Astrocyte (in vitro differentiated cells and primary cell): ENCODE measurements at regions not wholly inside any gene's neighbourhood (a gene's known extent, or its start where the extent isn't known, plus 50 kb on each side); places are given as distances from the start of the nearest gene placed in this dataset.

Experiments used
- DNase-seq: peaks from one replicate; pipeline ENCODE4 v3.0.0-alpha.2; 2010; ENCODE audit warnings: low read depth
- FAIRE-seq: peaks from 2 replicates; lab custom pipeline; 2011; peaks lifted over from hg19 to GRCh38; lab: Jason Lieb, UNC
- H2AFZ ChIP-seq: 2 replicates; pipeline ENCODE4 v1.6.0; 2012; ENCODE audit warnings: low read depth, low read length, inconsistent platforms
- H3K27ac ChIP-seq: 2 replicates; pipeline ENCODE4 v1.5.1; 2011; ENCODE audit warnings: low read depth, low read length, inconsistent platforms
- H3K27me3 ChIP-seq: 2 replicates; pipeline ENCODE4 v1.6.0; 2011; ENCODE audit warnings: low read length, inconsistent platforms; ENCODE audit not compliant: insufficient read depth
- H3K36me3 ChIP-seq: 2 replicates; pipeline ENCODE4 v1.5.1; 2011; ENCODE audit warnings: low read length, inconsistent platforms; ENCODE audit not compliant: insufficient read depth
- H3K4me1 ChIP-seq: 2 replicates; pipeline ENCODE4 v1.5.1; 2011; ENCODE audit warnings: low read length, inconsistent platforms; ENCODE audit not compliant: insufficient read depth
- H3K4me2 ChIP-seq: 2 replicates; pipeline ENCODE4 v1.6.0; 2012; ENCODE audit warnings: low read length, inconsistent platforms
- H3K4me3 ChIP-seq: 2 replicates; pipeline ENCODE4 v1.5.1; 2011; ENCODE audit warnings: low read depth, mild to moderate bottlenecking, low read length, inconsistent platforms; ENCODE audit not compliant: insufficient read depth
- H3K79me2 ChIP-seq: 2 replicates; pipeline ENCODE4 v1.6.0; 2012; ENCODE audit warnings: mild to moderate bottlenecking, low read length, inconsistent platforms; ENCODE audit not compliant: insufficient read depth
- H3K9ac ChIP-seq: 2 replicates; pipeline ENCODE4 v1.6.0; 2012; ENCODE audit warnings: mild to moderate bottlenecking, low read length, inconsistent platforms
- H3K9me3 ChIP-seq: 2 replicates; pipeline ENCODE4 v1.5.1; 2012; ENCODE audit warnings: low read depth, mild to moderate bottlenecking, low read length, inconsistent platforms; ENCODE audit not compliant: insufficient read depth
- H4K20me1 ChIP-seq: 2 replicates; pipeline ENCODE4 v1.6.0; 2012; ENCODE audit warnings: low read length, inconsistent platforms; ENCODE audit not compliant: insufficient read depth
- H3K27ac Mint-ChIP-seq: one replicate; pipeline ENCODE4 v1.8.0; 2021; ENCODE audit warnings: mild to moderate bottlenecking, mixed read lengths; ENCODE audit not compliant: unreplicated experiment
- H3K27me3 Mint-ChIP-seq: one replicate; pipeline ENCODE4 v1.8.0; 2021; ENCODE audit warnings: low read depth, mixed read lengths; ENCODE audit not compliant: unreplicated experiment
- H3K36me3 Mint-ChIP-seq: one replicate; pipeline ENCODE4 v1.8.0; 2021; ENCODE audit warnings: low read depth, mixed read lengths; ENCODE audit not compliant: unreplicated experiment
- H3K4me1 Mint-ChIP-seq: one replicate; pipeline ENCODE4 v1.8.0; 2021; ENCODE audit warnings: low read depth, mixed read lengths; ENCODE audit not compliant: unreplicated experiment
- H3K4me3 Mint-ChIP-seq: one replicate; pipeline ENCODE4 v1.8.0; 2021; ENCODE audit warnings: mild to moderate bottlenecking, moderate library complexity, mixed read lengths; ENCODE audit not compliant: unreplicated experiment
- H3K9me3 Mint-ChIP-seq: one replicate; pipeline ENCODE4 v1.8.0; 2021; ENCODE audit warnings: mild to moderate bottlenecking, mixed read lengths; ENCODE audit not compliant: unreplicated experiment
- CTCF ChIP-seq: IDR thresholded peaks from 2 replicates; pipeline ENCODE4 v1.5.1; 2011; ENCODE audit warnings: low read depth, mild to moderate bottlenecking, inconsistent platforms, low read length, moderate library complexity; ENCODE audit not compliant: insufficient read depth
- EZH2 ChIP-seq: IDR thresholded peaks from 2 replicates; pipeline ENCODE4 v1.6.1; 2012; ENCODE audit warnings: mild to moderate bottlenecking, low read length, inconsistent platforms; ENCODE audit not compliant: insufficient read depth

DNA sequence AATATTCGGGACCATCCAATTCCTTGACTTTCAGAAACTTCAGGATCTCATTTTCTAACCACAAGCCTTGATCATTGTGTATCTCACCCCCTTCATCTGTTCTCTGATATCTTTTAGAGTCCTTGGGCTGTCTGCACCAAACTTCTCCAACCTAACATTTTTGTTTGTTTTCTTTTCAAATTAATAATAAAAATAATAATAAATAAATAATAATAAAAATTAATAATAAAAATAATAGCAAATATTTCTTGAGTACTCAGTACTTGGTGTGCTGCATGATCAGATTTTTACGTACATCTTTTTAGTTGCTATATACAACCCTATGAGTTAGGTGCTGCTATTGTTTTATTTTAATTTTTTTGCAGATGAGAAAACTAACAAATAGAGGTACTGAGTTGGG, 70.2 kb upstream of the TPRG1 start:
- Mint-ChIP-seq H3K4me3 (no peak overlapping the region), H3K27ac (no peak overlapping the region), H3K9me3 (no peaks in the 10 kb centered on the region), H3K4me1 (no peaks in the 10 kb centered on the region), H3K27me3 (no peaks in the 10 kb centered on the region), H3K36me3 (peaks cover 2% of the 10 kb centered on the region)
- Histone ChIP-seq H3K9me3 (no peaks in the 10 kb centered on the region), H2AFZ (no peak overlapping the region), H3K36me3 (no peaks in the 10 kb centered on the region), H3K4me2 (no peak overlapping the region), H3K4me1 (no peaks in the 10 kb centered on the region), H3K27ac (no peak overlapping the region), H3K27me3 (no peaks in the 10 kb centered on the region), H3K9ac (no peak overlapping the region), H3K79me2 (no peaks in the 10 kb centered on the region), H3K4me3 (no peak overlapping the region), H4K20me1 (no peaks in the 10 kb centered on the region)
- DNase-seq (no peak), FAIRE-seq (no peak)
- TF ChIP-seq EZH2, result no peak
- TF ChIP-seq CTCF, result no peak

DNA sequence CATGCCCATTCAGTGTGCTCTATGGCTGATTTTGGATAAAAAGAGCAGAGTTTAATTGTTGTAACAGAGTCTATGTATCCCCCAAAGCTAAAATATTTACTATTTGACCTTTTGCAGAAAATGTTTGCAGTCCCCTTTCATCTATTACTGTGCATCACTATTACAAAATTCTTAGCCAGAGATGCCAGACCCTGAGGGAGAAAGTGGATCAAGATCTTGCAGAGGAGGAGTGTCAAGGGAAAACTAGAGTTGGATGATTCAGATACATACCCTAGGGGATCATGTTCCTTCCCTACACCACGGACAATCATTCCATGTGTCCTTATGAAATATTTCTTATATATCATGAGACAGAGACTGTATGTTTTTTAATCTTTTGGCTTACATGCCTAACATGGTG, 68.6 kb upstream of the TPRG1 start:
- no peak for FAIRE-seq
- no peak overlapping the region for H3K4me3 Mint-ChIP-seq
- Histone ChIP-seq H2AFZ (no peak overlapping the region), H3K79me2 (no peaks in the 10 kb centered on the region), H3K36me3 (no peaks in the 10 kb centered on the region), H3K4me3 (no peak overlapping the region), H3K9ac (no peak overlapping the region), H4K20me1 (no peaks in the 10 kb centered on the region), H3K4me2 (no peak overlapping the region), H3K27ac (no peak overlapping the region), H3K4me1 (no peaks in the 10 kb centered on the region), H3K27me3 (peaks cover 3% of the 10 kb centered on the region), H3K9me3 (no peaks in the 10 kb centered on the region)
- H3K9me3 Mint-ChIP-seq, result no peaks in the 10 kb centered on the region
- no peaks in the 10 kb centered on the region for H3K27me3 Mint-ChIP-seq
- H3K36me3 Mint-ChIP-seq, result peaks cover 2% of the 10 kb centered on the region
- no peak overlapping the region for H3K27ac Mint-ChIP-seq
- no peak for DNase-seq
- TF ChIP-seq EZH2 (no peak), CTCF (no peak)
- H3K4me1 Mint-ChIP-seq, result no peaks in the 10 kb centered on the region

- Histone ChIP-seq H3K4me1 (no peaks in the 10 kb centered on the region), H2AFZ (no peak overlapping the region), H3K27me3 (peaks cover 5% of the 10 kb centered on the region), H3K36me3 (no peaks in the 10 kb centered on the region), H4K20me1 (no peaks in the 10 kb centered on the region), H3K9ac (no peak overlapping the region), H3K4me3 (no peak overlapping the region), H3K79me2 (no peaks in the 10 kb centered on the region), H3K9me3 (no peaks in the 10 kb centered on the region), H3K27ac (no peak overlapping the region), H3K4me2 (no peak overlapping the region)
- Mint-ChIP-seq H3K4me3 (no peak overlapping the region), H3K27ac (no peak overlapping the region), H3K9me3 (peaks cover 4% of the 10 kb centered on the region), H3K27me3 (no peaks in the 10 kb centered on the region), H3K4me1 (no peaks in the 10 kb centered on the region), H3K36me3 (no peaks in the 10 kb centered on the region)
- TF ChIP-seq CTCF (no peak), EZH2 (no peak)
- no peak for FAIRE-seq
- no peak for DNase-seq
Observed at GRCh38 chr3:189108067-189108466, 63.7 kb upstream of the TPRG1 start.
